Pancreas (tissue), 10 donors: ENCODE measurements at regions not wholly inside any gene's neighbourhood (a gene's known extent, or its start where the extent isn't known, plus 50 kb on each side); places are given as distances from the start of the nearest gene placed in this dataset.

Source experiments
- ATAC-seq, 4 donors: fragments of 200-7000 bp; cut with Tn5 transposase; one replicate each; pipeline versions ENCODE4 v1.8.0 to v1.9.1; 2020; ENCODE audit warnings: mild to moderate bottlenecking in 4 of 4, moderate library complexity in 4 of 4
- DNase-seq, 6 donors: peaks; one replicate each; pipeline ENCODE4 v3.0.0-alpha.2; 2020
- FAIRE-seq: peaks from 2 replicates; lab custom pipeline; 2012; peaks lifted over from hg19 to GRCh38; lab: Jason Lieb, UNC
- H3K27ac ChIP-seq, 4 donors: fragments of 200-600 bp; sonication (generic); 1 replicate in 3 of 4; 2 replicates in 1 of 4; pipeline versions ENCODE4 v1.5.0 to v1.8.0; 2020
- H3K27me3 ChIP-seq, 4 donors: fragments of 200-600 bp; one replicate each; pipeline ENCODE4 v1.8.0; 2021
- H3K36me3 ChIP-seq, 3 donors: fragments of 200-600 bp; sonication (generic) in 1 of 3; one replicate each; pipeline versions ENCODE4 v1.5.0 to v1.8.0; 2020 to 2021
- H3K4me1 ChIP-seq, 3 donors: fragments of 200-600 bp; one replicate each; pipeline ENCODE4 v1.8.0; 2021
- H3K4me3 ChIP-seq, 4 donors: fragments of 200-600 bp; sonication (generic) in 2 of 4; one replicate each; pipeline versions ENCODE4 v1.5.0 to v1.8.0; 2020 to 2021
- H3K9me3 ChIP-seq, 4 donors: fragments of 200-600 bp; one replicate each; pipeline ENCODE4 v1.8.0; 2021
- CTCF ChIP-seq, 4 donors: fragments of 200-600 bp; sonication (generic) in 3 of 4; IDR thresholded peaks; one replicate each; pipeline versions ENCODE4 v1.5.0 to v1.8.0; 2021; ENCODE audit warnings: antibody characterized with exemption in 4 of 4
- WGBS, 2 donors: extraction: QIAGEN DNeasy Blood & Tissue Kit; methylation state at CpG; one replicate each; pipeline ENCODE4 v1.1.7; 2013; 5-methylcytosine and 5-hydroxymethylcytosine counted together
- intact Hi-C, 3 donors: fragments of 100-400 bp; cut with DNase I; formaldehyde crosslinking; loops; one replicate each; pipeline versions ENCODE4 v1.11.1 to v1.14.2; 2022
- donor health status: healthy with polysubstance abuse.
- donor health status: DM: no; HTN: no; CAD: no; lungs with moderate emphysema.
- donor health status: DM: no; HTN: no; CAD: no.
- donor health status: control.
- donor health status: control.
- donor health status: Bipolar disorder and iron deficiency.
- donor health status: DM: yes; HTN: yes; CAD: no.
- donor health status: DM: no; HTN: no; CAD: no.
- donor health status: DM: no; HTN: no; CAD: no.
- donor health status: DM: yes; HTN: yes; CAD: no.

- no peak overlapping the region for H3K4me3 ChIP-seq
- no peak for ATAC-seq
- 90 to 94% methylated on average over 2 of the region's 2 CpGs for WGBS, 2 donors
- no peaks in the 10 kb centered on the region for H3K36me3 ChIP-seq
- intact Hi-C loops: loop anchor here in 1 of 3 donors (10.0 kb wide), 1 partner anchor 295 kb away; no protein-coding TSS in a partner anchor
- TF ChIP-seq CTCF (IDR thresholded peaks at IDR 0.05): no peak
- H3K27me3 ChIP-seq: no peaks in the 10 kb centered on the region
- H3K4me1 ChIP-seq: peaks cover 0 to under 1% (median 0%) of the 10 kb centered on the region in 3 donors
- no peaks in the 10 kb centered on the region for H3K9me3 ChIP-seq
- FAIRE-seq: no peak
- no peak for DNase-seq
- H3K27ac ChIP-seq: no peak overlapping the region
These were observed 98.3 kb downstream of the DYNAP start for GRCh38 chr18:54689319-54689718.

GRCh38 chr18:54690198-54690597, 99.2 kb downstream of the DYNAP start:
- no peak for ATAC-seq
- Histone ChIP-seq H3K27me3 (no peaks in the 10 kb centered on the region), H3K4me3 (no peak overlapping the region), H3K9me3 (no peaks in the 10 kb centered on the region), H3K27ac (no peak overlapping the region), H3K36me3 (no peaks in the 10 kb centered on the region), H3K4me1 (no peaks in the 10 kb centered on the region)
- intact Hi-C loops: no loop called here
- no peak for FAIRE-seq
- no peak for DNase-seq
- TF ChIP-seq CTCF (IDR thresholded peaks at IDR 0.05): no peak
- WGBS, 2 donors: 77 to 80% methylated on average over 5 of the region's 5 CpGs

- no peak overlapping the region for H3K27ac ChIP-seq
- intact Hi-C loops: no loop called here
- no peaks in the 10 kb centered on the region for H3K27me3 ChIP-seq
- FAIRE-seq (no peak), DNase-seq (no peak), ATAC-seq (no peak)
- no peak overlapping the region for H3K4me3 ChIP-seq
- no peak for TF ChIP-seq CTCF (IDR thresholded peaks at IDR 0.05)
- H3K36me3 ChIP-seq: no peaks in the 10 kb centered on the region
- no peaks in the 10 kb centered on the region for H3K9me3 ChIP-seq
- peaks cover 0 to 16% (median 6%) of the 10 kb centered on the region in 3 donors for H3K4me1 ChIP-seq
- 88 to 93% methylated on average over 1 of the region's 1 CpG for whole genome bisulfite sequencing, 2 donors
These were observed 101.4 kb downstream of the DYNAP start for GRCh38 chr18:54692463-54692862.

GRCh38 chr18:54696616-54697293, 105.7 kb downstream of the DYNAP start:
- peaks cover 0 to 18% (median 7%) of the 10 kb centered on the region in 3 donors for H3K4me1 ChIP-seq
- ATAC-seq (peak; percentile 85 to 96 (median 94)), DNase-seq (no peak), FAIRE-seq (no peak)
- no peaks in the 10 kb centered on the region for H3K36me3 ChIP-seq
- peak overlapping the region in 2 of 4 donors; percentile 55 to 63 for H3K27ac ChIP-seq
- H3K9me3 ChIP-seq: no peaks in the 10 kb centered on the region
- intact Hi-C loops: no loop called here
- no peak overlapping the region for H3K4me3 ChIP-seq
- H3K27me3 ChIP-seq: no peaks in the 10 kb centered on the region
- 36 to 39% methylated on average over 4 of the region's 4 CpGs for WGBS, 2 donors
- no peak for TF ChIP-seq CTCF (IDR thresholded peaks at IDR 0.05)

GRCh38 chr18:54700580-54700979, 109.5 kb downstream of the DYNAP start:
- 74 to 78% methylated on average over 1 of the region's 1 CpG for WGBS, 2 donors

More at GRCh38 chr18:54700580-54700979, 109.5 kb downstream of the DYNAP start:
- Histone ChIP-seq H3K4me3 (no peak overlapping the region), H3K36me3 (no peaks in the 10 kb centered on the region), H3K27me3 (no peaks in the 10 kb centered on the region), H3K27ac (no peak overlapping the region), H3K4me1 (peaks cover 0 to 18% (median 7%) of the 10 kb centered on the region in 3 donors), H3K9me3 (no peaks in the 10 kb centered on the region)
- intact Hi-C loops: no loop called here
- ATAC-seq (no peak), DNase-seq (no peak), FAIRE-seq (no peak)
- no peak for TF ChIP-seq CTCF (IDR thresholded peaks at IDR 0.05)
